ENCODE measurements at regions not wholly inside any gene's neighbourhood (a gene's known extent, or its start where the extent isn't known, plus 50 kb on each side); places are given as distances from the start of the nearest gene placed in this dataset.

DNA sequence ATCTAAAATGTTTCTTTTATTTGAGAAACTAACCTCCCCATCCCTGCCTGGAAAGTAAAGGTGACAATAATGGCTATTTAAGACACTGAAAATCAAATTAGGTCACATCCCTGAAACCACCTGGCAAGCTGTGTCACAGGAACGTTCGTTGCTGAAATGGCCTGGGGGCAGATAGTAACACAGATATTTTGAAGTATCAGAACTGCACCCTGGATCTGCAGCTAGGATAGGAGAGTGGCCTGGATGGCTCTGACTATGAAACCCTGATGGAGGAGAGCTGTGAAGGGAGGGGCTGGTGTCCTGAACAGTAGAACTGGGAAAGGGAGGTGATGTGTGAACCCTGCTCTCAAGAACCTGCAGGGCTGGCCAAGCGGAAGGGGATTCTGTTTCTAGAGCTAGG, 648.3 kb upstream of the CFAP20DC start:
- DNase-seq (ENCODE audit: low read depth) = no peak

DNA sequence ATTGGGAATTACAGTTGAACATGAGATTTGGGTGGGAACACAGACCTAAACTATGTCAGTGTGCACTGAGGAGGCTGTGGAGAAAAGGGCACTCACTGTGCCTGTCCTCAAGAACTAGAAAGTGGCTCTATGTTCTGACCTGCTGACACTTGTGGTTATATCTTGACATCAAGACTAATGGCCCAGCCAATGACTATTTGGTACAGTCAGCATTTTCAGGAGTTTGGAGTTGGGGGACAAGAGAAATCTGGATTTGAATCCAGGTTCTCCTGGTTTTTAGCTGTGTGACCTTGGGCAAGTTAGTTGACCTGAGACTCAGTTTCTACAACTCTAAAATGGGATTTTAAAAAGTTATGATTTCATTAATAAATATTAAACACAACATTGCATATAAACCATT, 647.0 kb upstream of the CFAP20DC start:
- DNase-seq (ENCODE audit: low read depth) = no peak

DNA sequence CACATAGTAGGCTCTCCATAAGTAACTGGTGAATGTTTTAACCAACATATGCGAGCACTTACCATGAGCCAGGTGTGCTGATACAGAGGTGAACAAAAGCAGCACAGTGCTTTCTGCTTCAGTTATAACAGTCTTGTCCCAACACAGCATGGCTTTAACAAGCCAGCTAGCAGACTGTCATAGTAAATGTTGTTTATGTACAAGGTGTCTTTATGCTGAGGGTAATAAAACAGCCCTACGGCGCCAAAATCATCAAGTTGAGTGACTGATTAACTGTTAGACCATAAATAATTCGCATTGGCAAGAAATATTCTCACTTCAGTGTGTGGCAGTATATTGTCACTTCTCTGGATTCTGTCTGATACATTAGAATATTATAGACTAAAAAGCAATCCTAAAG, 646.0 kb upstream of the CFAP20DC start:
- no peak for DNase-seq (ENCODE audit: low read depth)

- DNase-seq (ENCODE audit: low read depth) = no peak
Measured at GRCh38 chr3:59692117-59692516, 642.3 kb upstream of the CFAP20DC start.

DNA sequence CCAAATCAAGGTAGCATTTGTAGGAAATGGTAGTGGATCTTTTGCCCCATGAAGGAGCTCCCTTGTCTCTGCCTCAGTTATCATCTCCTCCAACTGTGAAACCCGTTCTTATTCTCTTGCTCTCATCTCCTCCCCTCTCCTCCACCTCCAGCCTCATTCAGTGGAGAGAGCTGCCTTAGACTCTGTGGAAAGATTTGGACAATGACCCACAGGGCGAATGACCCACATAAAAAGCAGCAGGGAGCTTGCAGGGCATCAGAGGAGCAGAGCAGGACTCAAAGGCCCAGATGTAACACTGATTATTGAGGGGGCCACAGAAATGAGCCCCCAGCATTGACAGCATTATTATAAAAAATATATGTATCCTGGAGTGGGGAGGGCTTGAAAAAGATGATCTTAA, 641.1 kb upstream of the CFAP20DC start:
- DNase-seq (ENCODE audit: low read depth) = no peak

DNA sequence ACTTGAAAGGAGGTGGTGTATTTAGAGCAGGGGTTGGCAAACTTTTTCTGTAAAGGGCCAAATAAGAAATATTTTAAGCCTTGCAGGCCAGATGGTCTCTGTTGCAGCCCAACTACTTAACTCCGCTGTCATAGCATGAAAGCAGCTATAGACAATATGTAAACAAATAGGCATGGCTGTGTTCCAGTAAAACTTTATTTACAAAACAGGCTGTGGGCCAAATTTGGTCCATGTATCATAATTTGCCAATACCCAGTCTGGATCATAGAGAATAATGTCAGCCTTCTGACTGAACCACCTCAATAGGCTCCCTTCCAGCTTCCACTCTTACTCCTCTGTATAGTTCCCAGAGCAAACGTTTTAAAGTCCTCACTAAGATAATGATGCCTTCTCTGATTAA, 638.8 kb upstream of the CFAP20DC start:
- DNase-seq (ENCODE audit: low read depth) = no peak

DNA sequence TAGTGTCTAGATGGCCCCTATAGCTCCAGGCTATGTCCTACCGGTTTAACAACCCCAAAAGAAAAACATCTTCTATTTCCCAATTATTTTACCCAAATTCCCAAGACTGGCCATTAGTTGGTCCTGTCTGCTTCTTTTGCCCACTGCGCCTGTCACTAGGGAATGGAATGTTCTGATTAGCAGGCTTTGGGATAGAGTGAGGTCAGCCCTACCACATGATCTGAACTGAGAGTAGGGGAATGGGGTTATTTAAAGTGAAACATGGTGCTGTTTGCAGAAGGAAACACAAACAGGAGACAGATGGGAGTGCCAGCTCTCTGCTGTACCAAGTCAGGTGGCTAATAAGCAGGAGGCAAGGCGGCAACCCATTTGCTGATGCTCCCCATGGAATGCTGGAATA, 635.6 kb upstream of the CFAP20DC start:
- DNase-seq (ENCODE audit: low read depth) = no peak

- no peak for DNase-seq (ENCODE audit: low read depth)
Measured at GRCh38 chr3:59684766-59685165, 634.9 kb upstream of the CFAP20DC start.

DNA sequence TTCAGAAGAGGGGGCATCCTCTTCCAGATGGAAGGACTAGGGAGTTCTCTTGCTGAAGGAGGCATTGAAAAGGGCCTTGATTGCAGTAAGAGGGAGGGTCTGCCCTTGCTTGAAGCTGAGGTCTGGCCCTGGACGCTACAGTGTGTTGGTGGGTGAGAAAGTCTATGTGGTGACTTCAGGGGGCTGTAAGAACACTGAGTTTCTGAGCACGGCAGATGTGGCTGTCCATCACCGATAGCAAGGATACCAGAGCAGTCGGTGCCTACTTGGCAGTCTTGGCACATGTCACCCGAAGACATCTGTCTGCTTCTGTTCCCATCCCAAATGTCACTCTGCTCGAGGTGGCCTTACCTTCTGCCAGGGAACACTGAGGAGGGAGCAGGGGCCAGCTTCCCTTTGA, 631.1 kb upstream of the CFAP20DC start:
- DNase-seq (ENCODE audit: low read depth) = no peak

- DNase-seq (ENCODE audit: low read depth) = no peak
Measured at GRCh38 chr3:59677747-59678702, 628.2 kb upstream of the CFAP20DC start.

DNA sequence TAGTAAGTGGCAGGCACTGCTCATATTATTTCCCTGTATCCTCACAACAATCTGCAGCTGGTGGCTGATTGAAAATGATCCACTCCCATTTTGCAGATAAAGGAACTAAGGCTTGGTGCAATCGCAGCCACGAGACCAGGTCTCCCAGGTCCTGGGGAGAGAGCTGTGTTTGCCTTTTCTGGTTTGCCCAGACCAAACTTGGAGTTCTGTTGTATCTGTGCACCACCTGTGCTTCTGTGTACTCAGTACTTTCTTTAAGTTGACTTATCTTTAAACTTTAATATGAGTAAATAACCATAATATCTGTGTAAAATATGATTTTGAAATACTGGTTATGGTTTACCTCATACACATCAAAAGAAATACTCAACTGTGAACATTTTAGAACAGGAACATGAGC, 625.7 kb upstream of the CFAP20DC start:
- no peak for DNase-seq (ENCODE audit: low read depth)

GRCh38 chr3:59663076-59663850, 613.4 kb upstream of the CFAP20DC start:
- DNase-seq (ENCODE audit: low read depth) = no peak

DNA sequence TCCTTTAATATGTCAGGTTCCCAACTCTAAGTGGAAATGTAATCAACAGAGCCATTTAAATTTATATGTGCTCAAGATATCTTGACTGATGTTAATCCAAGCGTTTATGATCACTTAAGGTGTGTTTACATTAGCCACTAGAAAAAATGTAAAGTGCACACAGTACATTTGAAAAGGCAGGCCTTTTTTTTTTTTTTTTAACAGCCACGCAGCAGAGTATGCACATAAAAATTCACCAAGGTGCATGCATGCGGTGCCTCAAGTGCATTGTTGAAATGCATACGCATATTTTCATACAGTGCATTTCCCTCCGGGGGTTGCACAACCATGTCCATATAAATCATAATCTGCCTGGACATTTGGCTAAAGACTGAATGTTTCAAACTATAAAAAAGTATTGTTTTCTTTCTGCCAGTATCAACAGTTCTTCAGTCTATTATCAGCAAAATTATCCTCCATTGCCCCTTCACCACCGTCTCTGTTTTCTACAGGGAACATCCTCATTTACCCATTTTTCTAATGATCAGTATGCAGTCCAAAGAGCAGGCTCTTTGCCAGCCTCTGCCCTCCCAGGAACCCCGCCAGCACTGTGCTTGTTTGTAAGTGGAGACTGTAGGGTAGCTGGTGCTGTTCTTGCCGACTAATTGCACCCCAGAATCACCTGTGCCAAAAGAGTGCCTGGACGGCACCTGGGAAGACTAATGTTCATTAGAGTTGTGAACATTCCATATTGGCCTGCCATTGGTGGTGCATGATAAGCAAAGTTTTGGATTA, 611.2 kb upstream of the CFAP20DC start:
- no peak for DNase-seq (ENCODE audit: low read depth)

- no peak for DNase-seq (ENCODE audit: low read depth)
Measured at GRCh38 chr3:59660376-59660775, 610.6 kb upstream of the CFAP20DC start.

DNA sequence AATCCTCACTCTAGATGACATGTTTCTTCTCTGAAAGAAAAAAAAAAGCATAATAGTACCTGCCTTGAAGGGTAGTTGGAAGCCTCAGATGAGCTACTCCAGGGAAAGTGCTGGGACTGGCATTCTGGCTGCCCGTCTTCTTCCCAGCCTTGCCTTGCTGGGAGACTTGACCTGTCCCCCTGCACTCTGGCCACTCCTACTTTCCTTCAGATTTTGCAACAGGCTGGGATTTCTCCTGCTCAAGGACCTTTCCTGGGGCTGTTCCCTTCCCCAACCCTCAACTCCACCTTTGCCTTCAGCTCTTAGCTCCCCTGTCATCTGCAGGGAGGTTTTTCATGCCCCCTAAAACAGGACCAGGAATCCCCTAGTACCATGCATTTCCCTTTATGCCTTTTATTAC, 609.9 kb upstream of the CFAP20DC start:
- no peak for DNase-seq (ENCODE audit: low read depth)

GRCh38 chr3:59658866-59659265, 609.0 kb upstream of the CFAP20DC start:
- no peak for DNase-seq (ENCODE audit: low read depth)

- DNase-seq (ENCODE audit: low read depth) = no peak
Measured at GRCh38 chr3:59658274-59658673, 608.4 kb upstream of the CFAP20DC start.

DNA sequence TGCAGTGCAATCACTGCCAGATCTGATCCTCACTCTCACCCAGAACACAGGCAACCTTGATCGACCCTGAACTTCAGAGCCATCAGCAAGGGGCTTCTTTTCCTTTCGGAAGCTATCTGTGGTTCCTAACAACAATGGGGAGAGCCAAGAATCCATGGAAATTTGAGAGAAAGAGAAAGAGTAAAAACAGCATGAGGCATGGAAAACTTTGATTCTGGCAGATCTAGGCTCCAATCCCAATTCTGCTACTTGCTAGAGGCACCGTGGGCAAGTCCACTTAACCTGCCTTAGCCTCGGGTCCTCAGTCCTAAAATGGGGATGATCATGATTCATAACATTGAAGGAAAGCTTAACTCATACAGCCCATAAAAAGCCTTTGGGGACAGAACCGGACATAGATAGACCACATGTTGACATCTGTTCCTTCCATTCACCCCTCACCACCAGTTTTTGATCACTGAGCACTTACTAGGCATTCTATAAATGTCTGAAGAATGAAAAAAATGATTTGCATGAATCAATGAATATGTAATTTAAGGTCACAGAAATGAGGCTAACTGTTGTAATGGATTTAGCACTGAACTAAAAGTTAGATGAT, 605.7 kb upstream of the CFAP20DC start:
- no peak for DNase-seq (ENCODE audit: low read depth)

- no peak for DNase-seq (ENCODE audit: low read depth)
Measured at GRCh38 chr3:59654480-59655417, 604.9 kb upstream of the CFAP20DC start.

DNA sequence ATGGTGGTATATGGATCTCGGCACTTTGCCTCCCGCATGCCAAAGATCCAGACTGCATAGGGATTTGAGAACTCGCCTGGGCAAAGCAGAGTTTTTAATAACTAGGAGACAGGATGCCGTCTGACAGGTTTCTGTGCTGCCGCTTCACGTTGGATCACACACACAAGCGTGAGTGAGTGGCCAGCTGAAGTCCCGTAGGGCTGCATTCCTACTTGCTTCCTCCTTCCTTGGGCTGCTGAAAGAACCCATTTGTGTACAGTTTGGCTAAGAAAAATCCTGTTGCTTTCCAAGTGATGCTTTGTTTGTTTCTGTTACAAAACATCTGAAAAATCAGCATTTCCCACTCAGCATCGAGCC, 604.3 kb upstream of the CFAP20DC start:
- no peak for DNase-seq (ENCODE audit: low read depth)
